GM23248 (cell line): ENCODE measurements at regions not wholly inside any gene's neighbourhood (a gene's known extent, or its start where the extent isn't known, plus 50 kb on each side); places are given as distances from the start of the nearest gene placed in this dataset.

Source experiments
- DNase-seq: peaks from one replicate; pipeline ENCODE4 v3.0.0-alpha.2; 2015
- H2AFZ ChIP-seq: fragments of 200-600 bp; sonication (generic); 2 replicates; pipeline ENCODE4 v1.6.1; 2016; ENCODE audit warnings: antibody characterized with exemption
- H3F3A ChIP-seq: fragments of 200-600 bp; sonication (generic); 2 replicates; pipeline ENCODE4 v1.6.1; 2016; ENCODE audit warnings: mild to moderate bottlenecking, antibody characterized with exemption, mixed run types; ENCODE audit not compliant: insufficient read depth
- H3K27ac ChIP-seq: fragments of 200-600 bp; sonication (generic); 2 replicates; pipeline ENCODE4 v1.5.1; 2016; ENCODE audit warnings: mild to moderate bottlenecking
- H3K27me3 ChIP-seq: fragments of 200-600 bp; sonication (generic); replicated peaks from 2 replicates; pipeline ENCODE4 v1.6.1; 2016; ENCODE audit warnings: mild to moderate bottlenecking; ENCODE audit not compliant: insufficient read depth
- H3K36me3 ChIP-seq: fragments of 200-600 bp; sonication (generic); 2 replicates; pipeline ENCODE4 v1.6.1; 2016; ENCODE audit warnings: low read depth, mild to moderate bottlenecking
- H3K4me1 ChIP-seq: fragments of 200-600 bp; sonication (generic); 2 replicates; pipeline ENCODE4 v1.6.1; 2016; ENCODE audit warnings: mild to moderate bottlenecking; ENCODE audit not compliant: insufficient read depth
- H3K4me2 ChIP-seq: fragments of 200-600 bp; sonication (generic); one replicate; pipeline ENCODE4 v1.6.1; 2016; ENCODE audit warnings: mild to moderate bottlenecking; ENCODE audit not compliant: unreplicated experiment
- H3K4me3 ChIP-seq: fragments of 200-600 bp; sonication (generic); 2 replicates; pipeline ENCODE4 v1.5.1; 2016; ENCODE audit warnings: mild to moderate bottlenecking
- H3K79me2 ChIP-seq: fragments of 200-600 bp; sonication (generic); 2 replicates; pipeline ENCODE4 v1.6.1; 2016; ENCODE audit warnings: mild to moderate bottlenecking; ENCODE audit not compliant: insufficient read depth
- H3K9ac ChIP-seq: fragments of 200-600 bp; sonication (generic); 2 replicates; pipeline ENCODE4 v1.6.1; 2016; ENCODE audit warnings: mild to moderate bottlenecking
- H3K9me2 ChIP-seq: fragments of 200-600 bp; sonication (generic); 2 replicates; pipeline ENCODE4 v1.6.1; 2016; ENCODE audit warnings: mixed run types, mild to moderate bottlenecking, moderate library complexity; ENCODE audit not compliant: insufficient read depth
- H3K9me3 ChIP-seq: fragments of 200-600 bp; sonication (generic); one replicate; pipeline ENCODE4 v1.6.1; 2017; ENCODE audit warnings: low read depth
- H4K20me1 ChIP-seq: fragments of 200-600 bp; sonication (generic); 2 replicates; pipeline ENCODE4 v1.6.0; 2016; ENCODE audit not compliant: insufficient read depth
- EZH2 ChIP-seq: fragments of 200-600 bp; sonication (generic); IDR thresholded peaks from 2 replicates; pipeline ENCODE4 v1.6.1; 2018; ENCODE audit warnings: antibody characterized with exemption, mild to moderate bottlenecking; ENCODE audit not compliant: insufficient read depth, poor library complexity, severe bottlenecking
- EZH2phosphoT487 ChIP-seq: fragments of 200-600 bp; sonication (generic); IDR thresholded peaks from 2 replicates; pipeline ENCODE4 v1.6.1; 2018; ENCODE audit warnings: antibody characterized with exemption, moderate library complexity, mild to moderate bottlenecking, low read depth; ENCODE audit not compliant: insufficient read depth
- WGBS, 2 experiments: methylation state at CpG; one replicate each; pipeline ENCODE4 v1.1.6; 2015 to 2017; ENCODE audit warnings: low lambda C conversion rate in 2 of 2, low coverage in 1 of 2; ENCODE audit errors: missing lambda C conversion rate in 2 of 2; 5-methylcytosine and 5-hydroxymethylcytosine counted together
- in situ Hi-C: fragments of 300-500 bp; cut with MboI; formaldehyde crosslinking; loops from 2 replicates; pipeline ENCODE4 v1.15.0; 2020

GRCh38 chr2:829047-829446 lies 121.6 kb upstream of the SNTG2 start:
- WGBS, 2 experiments, result 35 to 39% methylated on average over 6 of the region's 6 CpGs
- in situ Hi-C loops, result no loop called here
- DNase-seq, result no peak

GRCh38 chr2:824954-825353 lies 125.7 kb upstream of the SNTG2 start:
- Histone ChIP-seq H3F3A (no peaks in the 10 kb centered on the region), H3K27ac (no peak overlapping the region), H3K9me2 (no peaks in the 10 kb centered on the region), H3K27me3 (no peaks in the 10 kb centered on the region), H3K4me3 (no peak overlapping the region), H3K36me3 (no peaks in the 10 kb centered on the region), H3K9ac (no peak overlapping the region), H2AFZ (no peak overlapping the region), H3K9me3 (no peaks in the 10 kb centered on the region), H3K79me2 (no peaks in the 10 kb centered on the region), H3K4me2 (no peak overlapping the region), H4K20me1 (no peaks in the 10 kb centered on the region), H3K4me1 (no peaks in the 10 kb centered on the region)
- DNase-seq, result no peak
- 30 to 34% methylated on average over 8 of the region's 8 CpGs for WGBS, 2 experiments
- in situ Hi-C loops, result no loop called here
- TF ChIP-seq EZH2phosphoT487 (no peak), EZH2 (no peak)

More at GRCh38 chr2:829047-829446, 121.6 kb upstream of the SNTG2 start:
- H3K9me3 ChIP-seq, result no peaks in the 10 kb centered on the region
- no peaks in the 10 kb centered on the region for H3K36me3 ChIP-seq
- no peaks in the 10 kb centered on the region for H3F3A ChIP-seq
- no peak overlapping the region for H3K4me2 ChIP-seq
- no peak overlapping the region for H3K4me3 ChIP-seq
- no peak overlapping the region for H2AFZ ChIP-seq
- H3K4me1 ChIP-seq, result no peaks in the 10 kb centered on the region
- TF ChIP-seq EZH2 (no peak), EZH2phosphoT487 (no peak)
- H3K27me3 ChIP-seq, result no peaks in the 10 kb centered on the region
- H4K20me1 ChIP-seq, result no peaks in the 10 kb centered on the region
- H3K9ac ChIP-seq, result no peak overlapping the region
- H3K27ac ChIP-seq, result no peak overlapping the region
- H3K79me2 ChIP-seq, result no peaks in the 10 kb centered on the region
- H3K9me2 ChIP-seq, result no peaks in the 10 kb centered on the region

- H3K27ac ChIP-seq, result no peak overlapping the region
- H3K4me2 ChIP-seq, result no peak overlapping the region
- no peaks in the 10 kb centered on the region for H3K27me3 ChIP-seq
- H3K9ac ChIP-seq, result no peak overlapping the region
- no peaks in the 10 kb centered on the region for H3K79me2 ChIP-seq
- 38 to 45% methylated on average over 10 of the region's 10 CpGs for WGBS, 2 experiments
- in situ Hi-C loops, result no loop called here
- H3F3A ChIP-seq, result no peaks in the 10 kb centered on the region
- no peaks in the 10 kb centered on the region for H4K20me1 ChIP-seq
- H2AFZ ChIP-seq, result no peak overlapping the region
- H3K4me3 ChIP-seq, result no peak overlapping the region
- H3K4me1 ChIP-seq, result no peaks in the 10 kb centered on the region
- H3K36me3 ChIP-seq, result no peaks in the 10 kb centered on the region
- H3K9me3 ChIP-seq, result no peaks in the 10 kb centered on the region
- TF ChIP-seq EZH2 (no peak), EZH2phosphoT487 (no peak)
- H3K9me2 ChIP-seq, result no peaks in the 10 kb centered on the region
- no peak for DNase-seq
Measured at GRCh38 chr2:824524-824923, 126.1 kb upstream of the SNTG2 start.

- Histone ChIP-seq H3K9me2 (no peaks in the 10 kb centered on the region), H3K79me2 (no peaks in the 10 kb centered on the region), H3K4me2 (no peak overlapping the region), H3K27me3 (no peaks in the 10 kb centered on the region), H3K36me3 (no peaks in the 10 kb centered on the region), H2AFZ (no peak overlapping the region), H3F3A (no peaks in the 10 kb centered on the region), H3K9ac (no peak overlapping the region), H3K4me1 (no peaks in the 10 kb centered on the region), H3K4me3 (no peak overlapping the region), H4K20me1 (no peaks in the 10 kb centered on the region), H3K9me3 (no peaks in the 10 kb centered on the region), H3K27ac (no peak overlapping the region)
- WGBS, 2 experiments, result 45 to 58% methylated on average over 13 to 19 of the region's 19 CpGs
- in situ Hi-C loops, result no loop called here
- DNase-seq, result no peak
- TF ChIP-seq EZH2 (no peak), EZH2phosphoT487 (no peak)
Measured at GRCh38 chr2:821546-821945, 129.1 kb upstream of the SNTG2 start.

- Histone ChIP-seq H4K20me1 (no peaks in the 10 kb centered on the region), H2AFZ (no peak overlapping the region), H3K9me2 (no peaks in the 10 kb centered on the region), H3K27ac (no peak overlapping the region), H3K4me1 (no peaks in the 10 kb centered on the region), H3K9ac (no peak overlapping the region), H3K9me3 (no peaks in the 10 kb centered on the region), H3K4me2 (no peak overlapping the region), H3K36me3 (no peaks in the 10 kb centered on the region), H3F3A (no peaks in the 10 kb centered on the region), H3K79me2 (no peaks in the 10 kb centered on the region), H3K27me3 (no peaks in the 10 kb centered on the region), H3K4me3 (no peak overlapping the region)
- in situ Hi-C loops, result no loop called here
- WGBS, 2 experiments, result 48 to 56% methylated on average over 7 of the region's 7 CpGs
- TF ChIP-seq EZH2phosphoT487 (no peak), EZH2 (no peak)
- DNase-seq, result no peak
Measured at GRCh38 chr2:819601-820000, 131.0 kb upstream of the SNTG2 start.
